ENCODE measurements at regions not wholly inside any gene's neighbourhood (a gene's known extent, or its start where the extent isn't known, plus 50 kb on each side); places are given as distances from the start of the nearest gene placed in this dataset.

DNA sequence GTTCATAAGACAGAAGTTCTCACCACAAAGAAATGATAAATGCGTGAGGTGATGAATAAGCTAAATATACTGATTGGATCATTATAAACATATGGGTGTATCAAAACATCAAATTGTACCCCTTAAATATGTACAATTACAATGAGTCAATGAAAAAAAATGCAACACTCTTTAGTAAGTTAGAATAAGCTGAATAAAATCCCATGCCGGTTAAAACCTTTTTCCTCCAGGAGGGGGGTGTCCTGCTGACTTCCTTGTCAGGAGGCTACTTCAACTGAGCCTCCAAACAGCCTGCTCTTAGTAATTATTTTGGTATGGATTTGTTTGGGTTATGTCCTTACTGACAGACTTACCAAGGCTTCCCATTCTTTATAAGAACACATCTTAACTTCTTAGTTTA, 649.1 kb downstream of the INHBA start:
- intact Hi-C loops (cut with DNase I): no loop called here
- no peak for DNase-seq

- no peak for DNase-seq
- intact Hi-C loops (cut with DNase I): no loop called here
These were observed 650.2 kb downstream of the INHBA start for GRCh38 chr7:41052736-41053135.

- intact Hi-C loops (cut with DNase I): no loop called here
These were observed 650.7 kb downstream of the INHBA start for GRCh38 chr7:41052201-41052600.

DNA sequence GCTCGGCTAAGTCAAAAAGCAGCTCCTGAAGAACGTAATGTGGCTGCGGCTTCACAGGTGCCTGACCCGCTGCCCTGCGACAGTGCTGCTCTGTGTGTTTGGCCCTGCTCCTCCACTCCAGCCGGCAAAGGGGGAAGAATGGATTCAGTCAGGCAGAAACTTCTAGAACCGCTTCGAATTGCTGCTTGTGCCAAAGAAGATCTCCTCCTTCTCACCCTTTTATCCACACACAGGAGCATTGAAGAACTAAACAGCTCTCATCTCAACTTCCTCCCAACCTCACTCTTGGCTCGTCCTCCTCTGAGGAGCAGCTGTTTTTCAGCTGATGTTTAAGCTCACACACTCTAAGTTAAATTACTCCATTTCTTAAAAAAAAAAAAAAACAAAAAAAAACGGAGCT, 651.4 kb downstream of the INHBA start:
- intact Hi-C loops (cut with DNase I): no loop called here
- peak in 5 of 42 donors; percentile 5 to 47 (median 8) for DNase-seq

More at GRCh38 chr7:41052201-41052600, 650.7 kb downstream of the INHBA start:
- DNase-seq: no peak

DNA sequence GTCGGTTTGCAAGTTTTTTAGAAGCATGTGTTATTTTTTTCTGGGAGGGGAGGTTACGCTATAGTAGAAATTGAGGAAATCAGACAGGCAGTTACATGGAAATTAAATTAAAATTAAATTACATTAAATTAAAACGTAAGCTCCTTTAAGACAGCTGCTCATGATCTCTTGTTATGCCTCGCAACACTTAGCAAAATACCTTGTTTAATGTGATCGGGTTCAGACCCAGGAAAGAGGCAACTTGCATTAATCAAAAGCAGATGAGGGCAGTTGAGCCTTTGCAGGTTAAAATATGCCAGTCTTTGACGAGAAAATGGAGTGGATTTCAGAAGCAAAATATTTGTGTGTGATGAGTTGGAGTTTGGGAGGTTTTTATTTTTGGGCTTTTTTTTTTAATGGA, 651.8 kb downstream of the INHBA start:
- intact Hi-C loops (cut with DNase I): no loop called here
- DNase-seq: no peak

GRCh38 chr7:41048771-41049170, 654.1 kb downstream of the INHBA start:
- intact Hi-C loops (cut with DNase I): no loop called here

DNA sequence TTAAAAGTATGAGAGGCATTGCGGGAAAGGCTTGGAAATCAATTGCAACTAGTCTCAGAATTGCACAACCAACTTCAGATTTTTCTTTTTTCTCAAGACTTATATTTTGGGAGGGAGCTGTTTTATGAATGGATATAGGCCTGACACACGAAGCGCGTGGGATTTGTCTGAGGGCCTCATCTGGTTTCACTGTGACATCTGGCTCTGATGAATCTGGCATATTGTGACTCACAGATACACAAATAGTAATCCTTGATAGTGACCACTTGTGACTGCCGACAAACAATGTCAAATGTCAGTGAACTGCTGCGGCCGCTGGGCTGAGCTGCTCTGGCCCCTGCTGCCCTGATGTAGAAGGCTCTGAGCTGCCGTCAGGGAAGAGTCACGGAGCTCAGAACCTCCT, 655.1 kb downstream of the INHBA start:
- intact Hi-C loops (cut with DNase I): no loop called here
- DNase-seq: no peak

More at GRCh38 chr7:41048771-41049170, 654.1 kb downstream of the INHBA start:
- DNase-seq: no peak

DNA sequence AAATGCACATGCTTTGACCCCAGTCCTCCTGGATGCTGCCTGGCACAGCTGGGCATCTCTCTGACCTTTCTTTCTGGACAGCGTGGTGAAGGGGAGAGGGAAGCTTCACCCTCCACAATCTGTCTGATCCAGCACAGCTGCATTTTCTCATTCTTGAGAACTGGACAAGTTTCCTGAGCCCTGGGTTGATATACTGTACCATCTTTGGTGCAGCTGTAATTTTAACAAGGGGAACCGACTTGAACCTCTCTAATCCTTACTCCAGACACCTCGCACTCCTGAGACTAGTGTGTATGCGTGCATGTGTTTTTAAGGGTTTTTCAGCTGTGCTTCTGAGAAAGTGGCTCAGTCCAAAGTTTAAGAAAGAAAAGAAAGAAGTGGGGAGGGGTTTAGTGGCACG, 655.7 kb downstream of the INHBA start:
- intact Hi-C loops (cut with DNase I): no loop called here

DNA sequence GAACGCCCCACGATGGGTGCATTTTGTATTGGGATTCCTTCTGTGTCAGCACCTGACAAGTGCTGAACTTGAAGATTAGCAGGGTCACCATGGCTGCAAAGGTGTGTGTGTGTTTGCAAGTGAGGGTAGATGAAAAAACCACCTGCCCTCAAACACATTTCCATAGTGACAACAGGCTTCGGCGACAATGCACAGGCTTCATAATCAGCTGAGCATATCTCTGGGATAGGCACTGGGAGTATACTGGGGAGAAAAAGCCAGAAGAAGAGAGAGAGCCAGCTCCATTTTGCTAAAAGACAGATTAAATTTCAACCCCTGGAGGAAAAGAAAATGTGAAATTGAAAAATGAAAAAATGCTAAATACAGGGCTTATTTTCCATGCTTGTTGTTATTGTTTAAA, 656.1 kb downstream of the INHBA start:
- DNase-seq: no peak
- intact Hi-C loops (cut with DNase I): no loop called here

More for the DNA sequence above, 655.7 kb downstream of the INHBA start:
- no peak for DNase-seq

- intact Hi-C loops (cut with DNase I): no loop called here
- no peak for DNase-seq
These were observed 656.6 kb downstream of the INHBA start for GRCh38 chr7:41046221-41046761.

- intact Hi-C loops (cut with DNase I): no loop called here
- no peak for DNase-seq
These were observed 657.2 kb downstream of the INHBA start for GRCh38 chr7:41045556-41046123.

DNA sequence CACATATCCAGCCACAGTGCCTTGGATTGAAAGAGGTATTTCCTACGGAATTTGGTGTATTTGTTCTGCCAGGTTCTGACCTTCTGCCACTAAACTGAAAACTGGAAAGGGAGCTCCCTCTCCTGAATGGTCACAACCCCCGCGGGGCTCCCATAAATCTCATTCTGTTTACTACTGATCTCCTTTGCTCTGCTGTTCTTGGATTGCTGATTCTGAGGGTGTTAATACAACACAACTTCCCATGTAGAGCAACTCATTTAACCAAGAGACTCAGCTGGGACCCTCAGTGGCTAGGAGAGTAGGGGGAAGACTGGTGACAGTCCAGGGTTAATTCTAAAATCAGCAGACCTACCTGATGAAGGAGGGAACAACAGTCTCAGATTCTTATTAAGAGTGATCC, 662.9 kb downstream of the INHBA start:
- DNase-seq: no peak
- intact Hi-C loops (cut with DNase I): no loop called here

DNA sequence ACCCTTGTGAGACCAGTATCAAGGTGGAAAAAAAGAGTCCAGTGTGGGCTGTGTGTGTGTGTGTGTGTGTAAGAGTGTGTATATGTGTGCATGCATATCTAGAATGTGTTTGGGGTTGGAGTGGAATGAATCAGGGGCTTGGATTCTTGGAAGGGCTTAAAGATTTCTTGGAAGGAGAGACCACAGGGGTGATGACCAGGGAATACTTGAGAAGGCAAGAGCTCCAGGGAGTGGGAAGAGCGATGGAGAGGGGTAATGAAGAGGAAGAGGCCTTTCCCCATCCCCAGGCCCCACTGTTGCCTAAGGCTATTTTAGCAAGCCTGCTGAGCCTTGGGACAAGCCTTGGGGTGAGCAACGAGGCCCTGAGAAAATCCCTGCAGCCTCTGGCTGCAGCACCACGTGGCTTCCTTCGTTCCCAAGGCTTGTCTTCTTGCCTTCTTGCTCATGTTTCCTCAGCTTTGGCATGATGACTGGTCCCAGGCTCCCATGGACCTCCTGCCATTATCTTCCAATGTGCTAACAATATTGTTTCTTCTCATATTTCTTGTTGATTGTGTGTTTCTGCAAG, 663.4 kb downstream of the INHBA start:
- intact Hi-C loops (cut with DNase I): no loop called here

GRCh38 chr7:41038211-41038610, 664.7 kb downstream of the INHBA start:
- DNase-seq: no peak
- intact Hi-C loops (cut with DNase I): no loop called here

More for the DNA sequence above, 663.4 kb downstream of the INHBA start:
- DNase-seq: no peak

DNA sequence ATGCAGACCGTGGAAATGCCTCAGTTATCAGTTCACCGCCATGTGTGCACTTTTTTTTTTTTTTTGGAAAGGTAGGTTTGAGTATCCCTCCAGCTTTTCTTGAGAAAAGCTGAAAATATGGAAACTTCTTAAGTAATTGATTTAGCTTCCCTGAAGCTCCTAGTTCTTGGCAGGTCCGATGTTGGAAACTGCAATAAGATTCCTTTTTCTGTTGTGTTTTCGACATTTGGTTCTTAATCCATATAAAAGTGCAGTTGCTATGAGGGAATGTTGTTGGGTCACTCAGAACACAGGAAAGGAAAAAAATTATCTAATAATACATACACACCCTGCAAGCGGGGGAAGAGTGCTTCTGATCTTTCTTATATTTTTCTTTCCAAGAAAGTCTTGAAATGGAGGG, 665.2 kb downstream of the INHBA start:
- DNase-seq: no peak
- intact Hi-C loops (cut with DNase I): no loop called here

GRCh38 chr7:41035794-41036193, 667.1 kb downstream of the INHBA start:
- intact Hi-C loops (cut with DNase I): no loop called here
- no peak for DNase-seq

DNA sequence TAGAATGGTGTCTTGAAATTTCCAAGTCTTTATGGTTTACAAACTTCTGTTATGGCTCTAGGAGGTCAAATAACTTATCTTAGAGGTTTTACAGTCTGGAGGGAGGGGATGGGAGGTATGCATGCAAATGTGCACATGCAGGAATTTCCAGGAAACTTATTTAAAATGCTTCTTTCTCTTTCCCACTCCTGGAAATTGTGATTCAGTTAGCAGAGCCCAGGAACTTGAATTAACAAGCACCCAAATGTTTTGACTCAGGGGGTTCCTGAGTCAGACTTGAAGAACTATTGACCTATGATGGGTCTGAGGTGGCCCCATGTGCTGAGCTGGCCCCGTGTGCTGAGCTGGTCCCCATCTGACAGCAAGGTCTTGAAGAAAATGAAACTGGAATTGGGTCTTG, 669.4 kb downstream of the INHBA start:
- no peak for DNase-seq
- intact Hi-C loops (cut with DNase I): no loop called here

DNA sequence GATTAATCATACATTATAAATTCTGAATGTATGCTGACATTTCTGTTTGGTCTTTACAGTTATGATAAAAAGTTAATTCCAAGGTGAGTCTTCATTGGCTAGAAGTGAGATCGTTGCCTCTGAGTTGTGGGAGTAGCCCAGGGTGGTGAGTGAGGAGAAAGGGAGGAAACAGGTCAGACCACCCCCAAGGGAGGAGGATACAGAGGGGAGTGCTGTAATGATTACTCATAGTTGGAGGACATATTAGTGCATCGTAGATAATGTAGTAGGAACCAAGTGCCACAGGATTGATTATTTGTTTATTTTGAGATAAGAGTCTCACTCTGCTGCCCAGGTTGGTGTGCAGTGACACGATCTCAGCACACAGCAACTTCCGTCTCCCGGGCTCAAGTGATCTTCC, 672.2 kb downstream of the INHBA start:
- DNase-seq: no peak
- intact Hi-C loops (cut with DNase I): no loop called here

GRCh38 chr7:41029072-41029499, 673.8 kb downstream of the INHBA start:
- intact Hi-C loops (cut with DNase I): no loop called here
- DNase-seq: peak; percentile 39 to 93 (median 72)

DNA sequence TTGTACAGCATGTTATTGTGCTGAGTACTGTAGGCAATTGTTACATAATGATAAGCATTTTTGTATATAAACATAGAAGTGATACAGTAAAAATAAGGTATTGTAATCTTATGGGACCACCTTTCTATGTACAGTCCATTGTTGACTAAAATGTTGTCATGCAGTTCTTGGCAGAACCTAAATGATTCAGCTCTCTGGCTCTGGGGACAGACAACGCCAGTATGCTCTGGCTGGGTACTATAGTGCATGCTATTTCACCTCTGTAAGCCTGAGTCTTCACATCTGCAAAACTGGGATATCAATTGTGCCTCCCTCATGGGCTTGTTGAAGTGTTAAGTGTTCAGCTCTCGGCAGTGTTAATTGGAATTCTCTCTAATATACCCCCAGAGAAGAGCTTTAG, 674.3 kb downstream of the INHBA start:
- intact Hi-C loops (cut with DNase I): no loop called here
- no peak for DNase-seq

GRCh38 chr7:41027428-41028115, 675.3 kb downstream of the INHBA start:
- intact Hi-C loops (cut with DNase I): no loop called here
- no peak for DNase-seq

Measured in head of caudate nucleus (tissue), 42 donors.